HCT116 (cell line): ENCODE measurements at regions not wholly inside any gene's neighbourhood (a gene's known extent, or its start where the extent isn't known, plus 50 kb on each side); places are given as distances from the start of the nearest gene placed in this dataset.

Experiments used
- ATAC-seq: fragments of 200-7000 bp; cut with Tn5 transposase; 2 replicates; pipeline ENCODE4 v1.9.1; 2020; ENCODE audit warnings: mild to moderate bottlenecking, moderate library complexity
- BruUV-seq: library from RNA; stranded (reverse); fragments of 400-500 nt; replicated peaks from 2 replicates; lab custom pipeline; 2021; lab: Mats Ljungman, UMichigan
- CTCF ChIA-PET: fragments of 300-600 bp; sonication (Branson Sonifier 250); formaldehyde crosslinking; loops from one replicate; lab custom pipeline; 2021; ENCODE audit warnings: antibody characterized with exemption; lab: Charles Lee
- POLR2A ChIA-PET: fragments of 300-600, 350-600 bp; sonication (Branson Sonifier 250); formaldehyde crosslinking; loops from one replicate; lab custom pipeline; 2021; ENCODE audit warnings: antibody characterized with exemption; lab: Charles Lee
- RAD21 ChIA-PET, 2 experiments: fragments of 300-600 bp; sonication (Branson Sonifier 250); formaldehyde crosslinking; loops; one replicate each; lab custom pipeline; 2023; ENCODE audit warnings: low total read pairs in 2 of 2; ENCODE audit not compliant: uncharacterized antibody in 2 of 2, unreplicated experiment in 2 of 2, low non-redundant PET in 1 of 2; lab: Charles Lee
- DNase-seq: peaks from one replicate; pipeline ENCODE4 v3.0.0-alpha.2; 2010; ENCODE audit warnings: low read depth, low spot score
- H2AFZ ChIP-seq: fragments of 200-600 bp; shearing (Covaris generic), sonication (generic); 2 replicates; pipeline ENCODE4 v1.6.1; 2017; ENCODE audit warnings: low read depth, mixed run types, mixed read lengths, antibody characterized with exemption, low read length; ENCODE audit not compliant: poor library complexity, severe bottlenecking
- H3K27ac ChIP-seq: 2 replicates; pipeline ENCODE4 v1.5.1; 2012; ENCODE audit warnings: low read depth, low read length
- H3K27me3 ChIP-seq: fragments of 200-600 bp; sonication (generic); 2 replicates; pipeline ENCODE4 v1.6.1; 2016; ENCODE audit warnings: mixed run types, low read length, mixed read lengths; ENCODE audit not compliant: insufficient read depth
- H3K36me3 ChIP-seq, 2 experiments: fragments of 200-500 bp in 1 of 2; fragments of 200-600 bp in 1 of 2; sonication (Bioruptor generic) in 1 of 2; sonication (generic) in 1 of 2; 2 replicates each; pipeline versions ENCODE4 v1.5.1 to v1.6.1; 2014 to 2016; ENCODE audit warnings: low read length in 2 of 2, inconsistent platforms in 1 of 2, mixed read lengths in 1 of 2, mixed run types in 1 of 2; ENCODE audit not compliant: insufficient read depth in 2 of 2, control insufficient read depth in 1 of 2
- H3K4me1 ChIP-seq, 2 experiments: fragments of 200-600 bp in 1 of 2; sonication (generic) in 1 of 2; 2 replicates each; pipeline versions ENCODE4 v1.5.1 to v1.6.1; 2012 to 2017; ENCODE audit warnings: low read length in 2 of 2, inconsistent platforms in 1 of 2, mild to moderate bottlenecking in 1 of 2, mixed read lengths in 1 of 2, mixed run types in 1 of 2, moderate library complexity in 1 of 2; ENCODE audit not compliant: insufficient read depth in 2 of 2, control insufficient read depth in 1 of 2
- H3K4me2 ChIP-seq: fragments of 200-600 bp; sonication (generic); 2 replicates; pipeline ENCODE4 v1.6.1; 2017; ENCODE audit warnings: mixed run types, low read length, mixed read lengths
- H3K4me3 ChIP-seq, 2 experiments: fragments of 200-600 bp in 1 of 2; sonication (generic) in 1 of 2; replicated peaks in 1 of 2; 2 replicates each; pipeline ENCODE4 v1.5.1; 2011 to 2016; ENCODE audit warnings: low read length in 2 of 2, control low read depth in 1 of 2, low read depth in 1 of 2, mild to moderate bottlenecking in 1 of 2, mixed read lengths in 1 of 2, mixed run types in 1 of 2
- H3K79me2 ChIP-seq: fragments of 200-600 bp; sonication (generic); 2 replicates; pipeline ENCODE4 v1.6.1; 2017; ENCODE audit warnings: mild to moderate bottlenecking, mixed run types, low read length, moderate library complexity, mixed read lengths; ENCODE audit not compliant: insufficient read depth
- H3K9ac ChIP-seq: fragments of 200-600 bp; sonication (generic); 2 replicates; pipeline ENCODE4 v1.6.1; 2016; ENCODE audit warnings: low read length, mixed read lengths
- H3K9me2 ChIP-seq: fragments of 200-600 bp; sonication (generic), shearing (Covaris generic); 2 replicates; pipeline ENCODE4 v1.6.1; 2017; ENCODE audit warnings: mixed run types, mild to moderate bottlenecking, moderate library complexity; ENCODE audit not compliant: insufficient read depth
- H3K9me3 ChIP-seq, 2 experiments: fragments of 200-500 bp in 1 of 2; fragments of 200-600 bp in 1 of 2; sonication (Bioruptor generic) in 1 of 2; sonication (generic) in 1 of 2; 2 replicates each; pipeline ENCODE4 v1.6.1; 2014 to 2017; ENCODE audit warnings: low read length in 2 of 2, mixed read lengths in 2 of 2, inconsistent platforms in 1 of 2, low read depth in 1 of 2, mild to moderate bottlenecking in 1 of 2, mixed run types in 1 of 2, moderate library complexity in 1 of 2; ENCODE audit not compliant: control insufficient read depth in 1 of 2, insufficient read depth in 1 of 2
- H4K20me1 ChIP-seq: fragments of 200-600 bp; sonication (generic), shearing (Covaris generic); 2 replicates; pipeline ENCODE4 v1.6.1; 2017; ENCODE audit warnings: mixed run types, mild to moderate bottlenecking, moderate library complexity; ENCODE audit not compliant: insufficient read depth
- ELF1 ChIP-seq: IDR thresholded peaks from 2 replicates; pipeline ENCODE4 v1.6.1; 2012; ENCODE audit warnings: low read depth, borderline replicate concordance
- EZH2 ChIP-seq: fragments of 200-600 bp; sonication (generic); IDR thresholded peaks from 2 replicates; pipeline ENCODE4 v1.6.1; 2017; ENCODE audit warnings: antibody characterized with exemption, mixed run types
- FOSL1 ChIP-seq: IDR thresholded peaks from 2 replicates; pipeline ENCODE4 v1.6.1; 2012; ENCODE audit warnings: low read depth
- JUND ChIP-seq: IDR thresholded peaks from 2 replicates; pipeline ENCODE4 v1.6.1; 2012
- POLR2A ChIP-seq: IDR thresholded peaks from 2 replicates; pipeline ENCODE4 v1.7.0; 2011; ENCODE audit warnings: borderline replicate concordance; ENCODE audit not compliant: insufficient read depth, insufficient read length; ENCODE audit errors: extremely low read depth
- POLR2AphosphoS5 ChIP-seq: IDR thresholded peaks from 2 replicates; pipeline ENCODE4 v1.6.1; 2011; ENCODE audit warnings: mild to moderate bottlenecking, low read depth, low read length, moderate library complexity
- TCF7L2 ChIP-seq: IDR thresholded peaks from 2 replicates; pipeline ENCODE4 v1.7.0; 2011; ENCODE audit warnings: borderline replicate concordance, inconsistent platforms; ENCODE audit not compliant: insufficient read depth, insufficient read length; ENCODE audit errors: extremely low read depth
- ZNF274 ChIP-seq: fragments of 200-500 bp; sonication (Bioruptor generic); IDR thresholded peaks from 2 replicates; pipeline ENCODE4 v1.6.1; 2014; ENCODE audit warnings: mild to moderate bottlenecking, low read depth, low read length, inconsistent platforms
- intact Hi-C: fragments of 100-400 bp; cut with micrococcal nuclease; formaldehyde crosslinking; loops from 2 replicates; pipeline ENCODE4 v1.10.0; 2022
- TF ChIP-seq, protein P1 (sequence below): IDR thresholded peaks from 2 replicates; pipeline ENCODE4 v1.6.1; 2011; ENCODE audit warnings: mild to moderate bottlenecking, low read length, moderate library complexity; ENCODE audit not compliant: insufficient replicate concordance; ENCODE audit errors: extremely low read depth
- TF ChIP-seq, protein P2 (sequence below): IDR thresholded peaks from 2 replicates; pipeline ENCODE4 v1.6.1; 2012

DNA sequence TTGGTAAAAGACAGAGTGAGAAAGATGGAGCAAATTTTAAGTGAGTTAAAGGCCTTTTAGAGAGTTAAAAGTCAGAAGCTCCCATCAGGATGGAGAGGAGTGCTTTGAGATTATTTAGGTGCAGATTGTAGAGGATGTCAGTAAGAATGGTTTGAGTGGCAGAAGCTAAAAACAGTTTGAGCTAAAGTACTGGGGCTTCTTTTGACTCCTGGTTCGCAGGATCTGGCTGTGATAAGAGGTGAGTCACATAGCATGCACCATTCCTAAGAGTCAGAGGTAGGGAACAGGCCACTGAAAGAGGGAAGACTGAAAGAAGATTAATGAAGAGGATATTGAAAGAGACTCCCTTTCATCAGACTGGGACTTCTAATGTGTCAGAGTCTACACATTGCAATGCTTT is 1047.9 kb upstream of the MAP3K7 start:
- Histone ChIP-seq H3K79me2 (no peaks in the 10 kb centered on the region), H3K4me2 (no peak overlapping the region), H3K36me3 (no peaks in the 10 kb centered on the region), H3K27me3 (no peaks in the 10 kb centered on the region), H3K9ac (no peak overlapping the region), H3K9me2 (no peaks in the 10 kb centered on the region), H3K4me3 (no peak overlapping the region), H3K9me3 (peaks cover 0 to 29% of the 10 kb centered on the region in 2 experiments; a peak in 3 of 4 replicates), H3K27ac (no peak overlapping the region), H3K4me1 (no peaks in the 10 kb centered on the region)
- ChIA-PET POLR2A (no interaction called here), RAD21 (no interaction called here), CTCF (no interaction called here)
- intact Hi-C loops: no loop called here
- TF ChIP-seq TCF7L2 (no peak), ZNF274 (no peak), FOSL1 (no peak), POLR2AphosphoS5 (no peak), POLR2A (no peak), EZH2 (no peak), ELF1 (no peak), JUND (no peak)
- TF ChIP-seq, protein P1, sequence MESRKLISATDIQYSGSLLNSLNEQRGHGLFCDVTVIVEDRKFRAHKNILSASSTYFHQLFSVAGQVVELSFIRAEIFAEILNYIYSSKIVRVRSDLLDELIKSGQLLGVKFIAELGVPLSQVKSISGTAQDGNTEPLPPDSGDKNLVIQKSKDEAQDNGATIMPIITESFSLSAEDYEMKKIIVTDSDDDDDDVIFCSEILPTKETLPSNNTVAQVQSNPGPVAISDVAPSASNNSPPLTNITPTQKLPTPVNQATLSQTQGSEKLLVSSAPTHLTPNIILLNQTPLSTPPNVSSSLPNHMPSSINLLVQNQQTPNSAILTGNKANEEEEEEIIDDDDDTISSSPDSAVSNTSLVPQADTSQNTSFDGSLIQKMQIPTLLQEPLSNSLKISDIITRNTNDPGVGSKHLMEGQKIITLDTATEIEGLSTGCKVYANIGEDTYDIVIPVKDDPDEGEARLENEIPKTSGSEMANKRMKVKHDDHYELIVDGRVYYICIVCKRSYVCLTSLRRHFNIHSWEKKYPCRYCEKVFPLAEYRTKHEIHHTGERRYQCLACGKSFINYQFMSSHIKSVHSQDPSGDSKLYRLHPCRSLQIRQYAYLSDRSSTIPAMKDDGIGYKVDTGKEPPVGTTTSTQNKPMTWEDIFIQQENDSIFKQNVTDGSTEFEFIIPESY: no peak
- TF ChIP-seq, protein P2, sequence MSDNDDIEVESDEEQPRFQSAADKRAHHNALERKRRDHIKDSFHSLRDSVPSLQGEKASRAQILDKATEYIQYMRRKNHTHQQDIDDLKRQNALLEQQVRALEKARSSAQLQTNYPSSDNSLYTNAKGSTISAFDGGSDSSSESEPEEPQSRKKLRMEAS: no peak
- TF ChIP-seq, all 23 proteins: peak for 0
- DNase-seq (no peak), ATAC-seq (no peak)
- Histone ChIP-seq H2AFZ (no peak overlapping the region), H4K20me1 (no peaks in the 10 kb centered on the region)
- no TSS peak for BruUV-seq
